ENCODE measurements at regions not wholly inside any gene's neighbourhood (a gene's known extent, or its start where the extent isn't known, plus 50 kb on each side); places are given as distances from the start of the nearest gene placed in this dataset.

DNA sequence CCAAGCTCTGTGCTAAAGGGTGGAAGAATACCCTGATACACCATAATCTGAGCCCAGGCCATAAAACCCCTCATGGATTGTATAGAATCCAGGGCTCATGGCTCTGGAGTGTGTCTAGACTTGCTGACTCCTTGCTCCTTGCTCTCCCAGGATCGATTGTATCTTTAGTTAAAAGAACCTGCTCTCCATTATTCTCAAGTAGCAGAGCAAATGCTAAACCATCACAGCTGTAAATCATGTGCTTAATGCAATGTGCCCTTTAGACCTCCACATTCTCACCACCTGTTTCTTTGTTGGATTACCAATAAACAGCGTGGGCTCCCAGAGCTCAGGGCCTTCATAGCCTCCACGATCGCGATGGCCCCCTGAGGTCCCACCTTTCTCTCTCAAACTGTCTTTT lies 411.6 kb upstream of the FBXO33 start:
- BruUV-seq (replicated peaks), result no TSS peak
- H3K27ac ChIP-seq (ENCODE audit: low read depth, low read length), result no peak overlapping the region
- DNase-seq (ENCODE audit: low read depth, low spot score), result no peak
- ChIA-PET POLR2A (no interaction called here), CTCF (no interaction called here), RAD21 (ENCODE audit: low non-redundant PET in 1 of 2, low total read pairs in 2 of 2, uncharacterized antibody in 2 of 2, unreplicated experiment in 2 of 2) (no interaction called here)
- no peak overlapping the region for H3K9ac ChIP-seq (ENCODE audit: low read length)
- H3K27me3 ChIP-seq (ENCODE audit: insufficient read depth, low read length), result no peaks in the 10 kb centered on the region
- ATAC-seq, result no peak
- H3K4me3 ChIP-seq (replicated peaks in 1 of 2; ENCODE audit: low read depth in 1 of 2, low read length in 2 of 2), result no peak overlapping the region
- H2AFZ ChIP-seq (ENCODE audit: low read depth, low read length, poor library complexity, severe bottlenecking), result no peak overlapping the region
- no peaks in the 10 kb centered on the region for H3K36me3 ChIP-seq (ENCODE audit: control insufficient read depth in 1 of 2, insufficient read depth in 2 of 2, low read length in 2 of 2)
- H3K79me2 ChIP-seq (ENCODE audit: insufficient read depth, low read length), result no peaks in the 10 kb centered on the region
- no peaks in the 10 kb centered on the region for H3K9me2 ChIP-seq (ENCODE audit: insufficient read depth)
- H3K9me3 ChIP-seq (ENCODE audit: control insufficient read depth in 1 of 2, insufficient read depth in 1 of 2, low read depth in 1 of 2, low read length in 2 of 2), result no peaks in the 10 kb centered on the region
- intact Hi-C loops (cut with micrococcal nuclease), result no loop called here
- no peak overlapping the region for H3K4me2 ChIP-seq (ENCODE audit: low read length)
- no peaks in the 10 kb centered on the region for H3K4me1 ChIP-seq (ENCODE audit: control insufficient read depth in 1 of 2, insufficient read depth in 2 of 2, low read length in 2 of 2)
- TF ChIP-seq, protein P1, sequence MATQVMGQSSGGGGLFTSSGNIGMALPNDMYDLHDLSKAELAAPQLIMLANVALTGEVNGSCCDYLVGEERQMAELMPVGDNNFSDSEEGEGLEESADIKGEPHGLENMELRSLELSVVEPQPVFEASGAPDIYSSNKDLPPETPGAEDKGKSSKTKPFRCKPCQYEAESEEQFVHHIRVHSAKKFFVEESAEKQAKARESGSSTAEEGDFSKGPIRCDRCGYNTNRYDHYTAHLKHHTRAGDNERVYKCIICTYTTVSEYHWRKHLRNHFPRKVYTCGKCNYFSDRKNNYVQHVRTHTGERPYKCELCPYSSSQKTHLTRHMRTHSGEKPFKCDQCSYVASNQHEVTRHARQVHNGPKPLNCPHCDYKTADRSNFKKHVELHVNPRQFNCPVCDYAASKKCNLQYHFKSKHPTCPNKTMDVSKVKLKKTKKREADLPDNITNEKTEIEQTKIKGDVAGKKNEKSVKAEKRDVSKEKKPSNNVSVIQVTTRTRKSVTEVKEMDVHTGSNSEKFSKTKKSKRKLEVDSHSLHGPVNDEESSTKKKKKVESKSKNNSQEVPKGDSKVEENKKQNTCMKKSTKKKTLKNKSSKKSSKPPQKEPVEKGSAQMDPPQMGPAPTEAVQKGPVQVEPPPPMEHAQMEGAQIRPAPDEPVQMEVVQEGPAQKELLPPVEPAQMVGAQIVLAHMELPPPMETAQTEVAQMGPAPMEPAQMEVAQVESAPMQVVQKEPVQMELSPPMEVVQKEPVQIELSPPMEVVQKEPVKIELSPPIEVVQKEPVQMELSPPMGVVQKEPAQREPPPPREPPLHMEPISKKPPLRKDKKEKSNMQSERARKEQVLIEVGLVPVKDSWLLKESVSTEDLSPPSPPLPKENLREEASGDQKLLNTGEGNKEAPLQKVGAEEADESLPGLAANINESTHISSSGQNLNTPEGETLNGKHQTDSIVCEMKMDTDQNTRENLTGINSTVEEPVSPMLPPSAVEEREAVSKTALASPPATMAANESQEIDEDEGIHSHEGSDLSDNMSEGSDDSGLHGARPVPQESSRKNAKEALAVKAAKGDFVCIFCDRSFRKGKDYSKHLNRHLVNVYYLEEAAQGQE (IDR thresholded peaks at IDR 0.05; ENCODE audit: low read depth), result no peak
- TF ChIP-seq RAD21 (IDR thresholded peaks at IDR 0.05; ENCODE audit: low read depth) (no peak), YY1 (IDR thresholded peaks at IDR 0.05; ENCODE audit: extremely low read depth, insufficient replicate concordance, low read depth, low read length) (no peak), FOSL1 (IDR thresholded peaks at IDR 0.05; ENCODE audit: low read depth) (no peak), CBX3 (IDR thresholded peaks at IDR 0.05; ENCODE audit: low read depth) (no peak), POLR2AphosphoS5 (IDR thresholded peaks at IDR 0.05; ENCODE audit: low read depth, low read length) (no peak)
- H4K20me1 ChIP-seq (ENCODE audit: insufficient read depth), result no peaks in the 10 kb centered on the region

GRCh38 chr14:39841088-39841487 lies 408.9 kb upstream of the FBXO33 start:
- ChIA-PET CTCF (no interaction called here), POLR2A (no interaction called here), RAD21 (ENCODE audit: low non-redundant PET in 1 of 2, low total read pairs in 2 of 2, uncharacterized antibody in 2 of 2, unreplicated experiment in 2 of 2) (no interaction called here)
- intact Hi-C loops (cut with micrococcal nuclease), result no loop called here
- no peak overlapping the region for H3K9ac ChIP-seq (ENCODE audit: low read length)
- H3K4me3 ChIP-seq (replicated peaks in 1 of 2; ENCODE audit: low read depth in 1 of 2, low read length in 2 of 2), result no peak overlapping the region
- H3K36me3 ChIP-seq (ENCODE audit: control insufficient read depth in 1 of 2, insufficient read depth in 2 of 2, low read length in 2 of 2), result no peaks in the 10 kb centered on the region
- no peaks in the 10 kb centered on the region for H4K20me1 ChIP-seq (ENCODE audit: insufficient read depth)
- BruUV-seq (replicated peaks), result no TSS peak
- no peak for DNase-seq (ENCODE audit: low read depth, low spot score)
- H3K4me2 ChIP-seq (ENCODE audit: low read length), result no peak overlapping the region
- H2AFZ ChIP-seq (ENCODE audit: low read depth, low read length, poor library complexity, severe bottlenecking), result no peak overlapping the region
- H3K27me3 ChIP-seq (ENCODE audit: insufficient read depth, low read length), result no peaks in the 10 kb centered on the region
- no peaks in the 10 kb centered on the region for H3K79me2 ChIP-seq (ENCODE audit: insufficient read depth, low read length)
- H3K4me1 ChIP-seq (ENCODE audit: control insufficient read depth in 1 of 2, insufficient read depth in 2 of 2, low read length in 2 of 2), result no peaks in the 10 kb centered on the region
- ATAC-seq, result no peak
- no peaks in the 10 kb centered on the region for H3K9me2 ChIP-seq (ENCODE audit: insufficient read depth)
- no peak overlapping the region for H3K27ac ChIP-seq (ENCODE audit: low read depth, low read length)
- H3K9me3 ChIP-seq (ENCODE audit: control insufficient read depth in 1 of 2, insufficient read depth in 1 of 2, low read depth in 1 of 2, low read length in 2 of 2), result no peaks in the 10 kb centered on the region
- TF ChIP-seq YY1 (IDR thresholded peaks at IDR 0.05; ENCODE audit: extremely low read depth, insufficient replicate concordance, low read depth, low read length), result no peak
- no peak for TF ChIP-seq MAX (IDR thresholded peaks at IDR 0.05)
- no peak for TF ChIP-seq ATF3 (IDR thresholded peaks at IDR 0.05)
- TF ChIP-seq ELF1 (IDR thresholded peaks at IDR 0.05; ENCODE audit: borderline replicate concordance, low read depth), result no peak
- no peak for TF ChIP-seq EZH2phosphoT487 (IDR thresholded peaks at IDR 0.05; ENCODE audit: borderline replicate concordance)
- no peak for TF ChIP-seq CEBPB (IDR thresholded peaks at IDR 0.05; ENCODE audit: low read depth)
- no peak for TF ChIP-seq POLR2AphosphoS5 (IDR thresholded peaks at IDR 0.05; ENCODE audit: low read depth, low read length)
- TF ChIP-seq EZH2 (IDR thresholded peaks at IDR 0.05), result no peak
- TF ChIP-seq ZNF274 (IDR thresholded peaks at IDR 0.05; ENCODE audit: low read depth, low read length), result no peak
- TF ChIP-seq FOSL1 (IDR thresholded peaks at IDR 0.05; ENCODE audit: low read depth), result no peak
- TF ChIP-seq TCF7L2 (IDR thresholded peaks at IDR 0.05; ENCODE audit: borderline replicate concordance, extremely low read depth, insufficient read depth, insufficient read length), result no peak
